ENCODE measurements at regions not wholly inside any gene's neighbourhood (a gene's known extent, or its start where the extent isn't known, plus 50 kb on each side); places are given as distances from the start of the nearest gene placed in this dataset.

- Mint-ChIP-seq H3K27me3 (no peaks in the 10 kb centered on the region), H3K36me3 (no peaks in the 10 kb centered on the region), H3K4me3 (no peak overlapping the region), H3K27ac (no peak overlapping the region), H3K9me3 (no peaks in the 10 kb centered on the region), H3K4me1 (no peaks in the 10 kb centered on the region)
- no peak for DNase-seq
- CTCF ChIA-PET = no interaction called here
These were observed 78.2 kb upstream of the ADCY2 start for GRCh38 chr5:7317751-7318150.

- no peaks in the 10 kb centered on the region for H3K36me3 Mint-ChIP-seq
- no peak for DNase-seq
- CTCF ChIA-PET = no interaction called here
- no peaks in the 10 kb centered on the region for H3K4me1 Mint-ChIP-seq
- no peak overlapping the region for H3K27ac Mint-ChIP-seq
- no peaks in the 10 kb centered on the region for H3K9me3 Mint-ChIP-seq
- no peaks in the 10 kb centered on the region for H3K27me3 Mint-ChIP-seq
- H3K4me3 Mint-ChIP-seq = no peak overlapping the region
These were observed 75.1 kb upstream of the ADCY2 start for GRCh38 chr5:7320701-7321301.

- Mint-ChIP-seq H3K36me3 (no peaks in the 10 kb centered on the region), H3K4me1 (no peaks in the 10 kb centered on the region), H3K4me3 (no peak overlapping the region), H3K27ac (no peak overlapping the region), H3K9me3 (no peaks in the 10 kb centered on the region), H3K27me3 (no peaks in the 10 kb centered on the region)
- CTCF ChIA-PET = no interaction called here
- no peak for DNase-seq
These were observed 74.2 kb upstream of the ADCY2 start for GRCh38 chr5:7321724-7322123.

GRCh38 chr5:7324919-7325318 lies 71.0 kb upstream of the ADCY2 start:
- H3K36me3 Mint-ChIP-seq = no peaks in the 10 kb centered on the region
- no peaks in the 10 kb centered on the region for H3K27me3 Mint-ChIP-seq
- CTCF ChIA-PET = no interaction called here
- DNase-seq = no peak
- H3K4me1 Mint-ChIP-seq = no peaks in the 10 kb centered on the region
- no peak overlapping the region for H3K4me3 Mint-ChIP-seq
- no peak overlapping the region for H3K27ac Mint-ChIP-seq
- no peaks in the 10 kb centered on the region for H3K9me3 Mint-ChIP-seq

- CTCF ChIA-PET = no interaction called here
- no peak overlapping the region for H3K27ac Mint-ChIP-seq
- no peaks in the 10 kb centered on the region for H3K4me1 Mint-ChIP-seq
These were observed 69.7 kb upstream of the ADCY2 start for GRCh38 chr5:7325975-7326913.

GRCh38 chr5:7329141-7329540 lies 66.8 kb upstream of the ADCY2 start:
- Mint-ChIP-seq H3K36me3 (no peaks in the 10 kb centered on the region), H3K27ac (no peak overlapping the region), H3K4me1 (no peaks in the 10 kb centered on the region), H3K27me3 (no peaks in the 10 kb centered on the region), H3K4me3 (no peak overlapping the region), H3K9me3 (no peaks in the 10 kb centered on the region)
- DNase-seq = no peak
- CTCF ChIA-PET = no interaction called here

More at GRCh38 chr5:7325975-7326913, 69.7 kb upstream of the ADCY2 start:
- Mint-ChIP-seq H3K36me3 (no peaks in the 10 kb centered on the region), H3K4me3 (no peak overlapping the region), H3K27me3 (no peaks in the 10 kb centered on the region), H3K9me3 (no peaks in the 10 kb centered on the region)
- DNase-seq = no peak

- no peak for DNase-seq
- CTCF ChIA-PET = no interaction called here
These were observed 66.2 kb upstream of the ADCY2 start for GRCh38 chr5:7329712-7330111.

GRCh38 chr5:7330256-7330655 lies 65.7 kb upstream of the ADCY2 start:
- peaks cover 2% of the 10 kb centered on the region for H3K9me3 Mint-ChIP-seq
- H3K36me3 Mint-ChIP-seq = no peaks in the 10 kb centered on the region
- H3K27ac Mint-ChIP-seq = no peak overlapping the region
- H3K27me3 Mint-ChIP-seq = no peaks in the 10 kb centered on the region
- no peak for DNase-seq
- no peaks in the 10 kb centered on the region for H3K4me1 Mint-ChIP-seq
- CTCF ChIA-PET = no interaction called here
- no peak overlapping the region for H3K4me3 Mint-ChIP-seq

More at GRCh38 chr5:7329712-7330111, 66.2 kb upstream of the ADCY2 start:
- H3K27ac Mint-ChIP-seq = no peak overlapping the region
- peaks cover 2% of the 10 kb centered on the region for H3K9me3 Mint-ChIP-seq
- H3K4me3 Mint-ChIP-seq = no peak overlapping the region
- H3K36me3 Mint-ChIP-seq = no peaks in the 10 kb centered on the region
- no peaks in the 10 kb centered on the region for H3K4me1 Mint-ChIP-seq
- no peaks in the 10 kb centered on the region for H3K27me3 Mint-ChIP-seq

GRCh38 chr5:7331131-7331530 lies 64.8 kb upstream of the ADCY2 start:
- no peak for DNase-seq
- H3K4me3 Mint-ChIP-seq = no peak overlapping the region
- H3K36me3 Mint-ChIP-seq = no peaks in the 10 kb centered on the region
- peaks cover 2% of the 10 kb centered on the region for H3K9me3 Mint-ChIP-seq
- H3K27me3 Mint-ChIP-seq = no peaks in the 10 kb centered on the region
- no peaks in the 10 kb centered on the region for H3K4me1 Mint-ChIP-seq
- H3K27ac Mint-ChIP-seq = no peak overlapping the region
- CTCF ChIA-PET = no interaction called here
